Limb (tissue), 2 donors: ENCODE measurements at regions not wholly inside any gene's neighbourhood (a gene's known extent, or its start where the extent isn't known, plus 50 kb on each side); places are given as distances from the start of the nearest gene placed in this dataset.

Experiments
- DNase-seq, 2 donors: peaks; one replicate each; pipeline ENCODE4 v3.0.0-alpha.2; 2016; ENCODE audit errors: extremely low spot score in 2 of 2

GRCh38 chr2:162968306-162968705, 129.7 kb upstream of the KCNH7 start:
- DNase-seq, result no peak

GRCh38 chr2:162967811-162968210, 129.2 kb upstream of the KCNH7 start:
- DNase-seq, result no peak

GRCh38 chr2:162967147-162967546, 128.6 kb upstream of the KCNH7 start:
- no peak for DNase-seq

DNA sequence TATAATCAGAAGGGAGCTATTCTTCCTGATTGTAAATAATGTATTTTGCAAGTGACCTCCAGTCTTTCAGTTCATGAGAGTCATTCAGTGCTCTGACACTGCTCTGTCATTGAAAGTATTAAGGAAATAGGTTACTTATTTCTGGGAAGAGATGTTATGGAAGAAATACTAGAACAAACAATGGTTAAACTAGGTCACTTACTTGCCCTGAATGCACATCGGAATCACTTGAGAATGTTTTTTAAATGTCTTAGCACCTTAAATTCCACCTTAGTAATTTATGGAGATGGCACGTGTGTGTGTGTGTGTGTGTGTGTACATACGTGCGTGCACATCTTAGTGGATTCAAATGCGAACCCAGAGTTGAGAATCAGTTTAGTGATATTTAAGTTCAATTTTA, 126.6 kb upstream of the KCNH7 start:
- DNase-seq, result no peak

DNA sequence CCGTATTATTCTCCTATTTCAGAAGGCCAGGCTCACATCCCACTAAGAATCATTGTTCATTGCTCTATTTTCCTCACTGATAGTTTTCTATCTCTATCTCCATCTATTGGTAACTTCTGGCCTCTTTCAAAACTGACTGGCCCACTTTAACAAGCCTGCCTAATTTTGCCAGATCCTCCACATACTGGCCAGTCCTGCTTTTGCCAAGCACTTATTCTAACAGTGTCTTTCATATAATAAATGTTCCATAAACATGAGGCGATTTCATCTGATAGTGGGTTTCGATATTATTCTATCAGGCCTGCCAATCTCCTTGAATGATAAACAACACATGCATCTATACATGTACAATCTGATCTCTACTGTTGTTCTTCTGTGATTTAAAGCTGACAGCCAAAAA, 125.9 kb upstream of the KCNH7 start:
- no peak for DNase-seq

DNA sequence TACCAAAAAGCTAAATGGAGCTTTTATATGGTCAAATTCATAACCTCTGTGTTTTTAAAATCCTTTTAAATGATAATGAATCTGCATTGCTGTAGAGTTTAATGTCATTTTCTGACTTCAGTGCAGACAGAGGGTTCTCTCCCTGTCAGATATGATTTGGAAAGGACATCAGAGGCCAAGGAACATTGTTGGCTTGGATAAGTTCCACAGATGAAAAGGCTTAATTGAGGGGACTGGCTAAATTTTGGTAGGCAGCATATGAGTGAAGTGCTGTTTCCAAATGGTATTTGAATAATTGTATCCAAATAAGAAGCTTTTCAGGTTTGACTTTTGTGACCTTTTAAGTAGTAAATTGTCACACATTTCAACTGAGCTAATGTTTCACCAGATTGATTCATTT, 124.6 kb upstream of the KCNH7 start:
- no peak for DNase-seq

- DNase-seq, result no peak
These were observed 107.2 kb upstream of the KCNH7 start for GRCh38 chr2:162945785-162946184.

DNA sequence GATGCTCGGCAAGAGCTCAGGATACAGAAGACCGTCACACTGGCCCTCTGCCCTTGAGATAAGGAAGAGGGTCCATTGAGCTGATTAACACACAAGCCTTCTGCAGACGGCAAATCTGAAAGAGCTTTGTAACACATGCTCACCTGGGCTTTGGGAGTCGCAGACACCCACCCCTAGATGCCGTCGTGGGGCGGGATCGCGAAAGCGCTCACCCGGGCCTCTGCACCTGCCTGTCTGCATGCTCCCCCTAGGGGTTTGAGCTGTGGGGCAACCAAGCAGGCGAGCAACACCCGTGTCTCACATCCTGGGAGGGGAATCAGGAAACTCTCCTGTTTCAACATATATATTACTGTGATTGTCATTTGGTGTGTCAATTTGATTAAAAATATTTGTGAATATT, 99.8 kb upstream of the KCNH7 start:
- DNase-seq, result no peak

DNA sequence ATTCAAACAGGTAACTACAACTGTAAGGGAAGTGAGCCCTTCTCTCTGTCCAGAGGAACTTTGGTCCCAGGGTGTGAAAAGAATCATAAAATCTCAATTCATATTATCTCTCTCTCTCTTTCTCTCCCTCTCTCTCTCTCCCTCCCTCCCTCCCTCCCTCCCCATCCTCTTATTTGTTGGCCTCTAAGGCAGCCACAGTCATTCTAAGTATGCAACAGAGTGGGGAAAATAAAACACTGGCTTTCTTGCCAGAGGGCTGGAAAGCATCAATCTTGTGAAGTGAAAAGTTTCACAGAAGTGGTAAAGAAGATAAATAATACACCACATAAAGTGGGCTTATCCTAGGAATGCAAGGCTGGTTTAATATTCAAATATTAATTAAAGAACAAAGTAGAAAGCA, 95.6 kb upstream of the KCNH7 start:
- DNase-seq, result no peak

GRCh38 chr2:162932416-162932815, 93.8 kb upstream of the KCNH7 start:
- no peak for DNase-seq

GRCh38 chr2:162929571-162929970, 91.0 kb upstream of the KCNH7 start:
- no peak for DNase-seq

DNA sequence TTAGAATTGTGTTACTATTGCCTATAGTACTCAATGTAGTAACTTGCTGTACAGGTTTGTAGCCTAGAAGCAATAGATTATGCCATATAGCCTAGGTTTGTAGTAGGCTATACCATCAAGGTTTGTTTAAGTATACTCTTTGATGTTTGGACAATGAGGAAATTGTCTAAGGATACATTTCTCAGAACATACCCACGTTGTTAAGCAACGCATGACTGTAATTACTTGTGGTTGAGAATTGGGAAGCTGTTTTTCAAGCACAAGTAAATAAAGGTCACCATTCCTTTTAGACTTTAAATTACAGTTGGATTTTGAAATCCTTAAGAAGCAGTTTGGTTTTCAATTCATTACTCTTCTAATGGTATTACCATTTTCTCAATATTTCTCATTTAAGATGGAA, 89.8 kb upstream of the KCNH7 start:
- no peak for DNase-seq

DNA sequence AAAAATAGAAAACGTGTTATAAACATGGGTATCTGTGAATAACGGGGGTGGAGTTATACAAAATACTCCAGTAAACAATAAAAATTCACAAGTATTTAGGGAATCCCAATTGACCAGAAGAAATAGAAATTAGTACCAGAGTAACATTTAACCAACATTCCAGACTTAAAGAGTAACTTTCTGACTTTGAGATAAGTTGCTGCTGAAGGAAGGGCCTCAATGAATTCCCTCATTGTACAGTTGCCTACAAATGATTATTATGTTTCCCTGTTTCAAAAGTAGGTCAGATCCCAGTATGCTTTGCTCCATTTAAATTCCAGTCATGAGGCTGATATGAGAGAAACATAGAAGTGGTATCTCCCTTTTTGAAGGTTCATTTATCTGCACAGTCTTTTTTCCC, 88.3 kb upstream of the KCNH7 start:
- no peak for DNase-seq

DNA sequence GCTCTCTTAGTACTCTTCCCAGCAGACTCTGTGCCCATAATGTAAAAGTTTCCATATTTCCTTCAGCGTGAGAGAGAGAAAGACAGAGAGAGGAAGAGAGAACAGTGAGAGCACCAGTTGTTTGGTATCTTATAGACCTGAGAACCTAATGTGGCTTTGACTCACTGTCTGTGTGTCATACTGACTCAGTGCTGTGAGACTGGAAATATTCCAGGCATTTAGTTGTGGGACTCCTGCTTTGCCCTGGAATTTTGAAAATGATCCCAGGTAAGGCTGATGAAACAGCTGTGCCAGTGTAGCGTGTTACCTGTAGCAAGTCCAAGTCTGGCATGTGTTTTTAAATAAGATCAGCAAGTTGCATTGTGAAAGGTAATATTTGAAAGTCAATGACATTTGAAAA, 87.9 kb upstream of the KCNH7 start:
- DNase-seq, result no peak

DNA sequence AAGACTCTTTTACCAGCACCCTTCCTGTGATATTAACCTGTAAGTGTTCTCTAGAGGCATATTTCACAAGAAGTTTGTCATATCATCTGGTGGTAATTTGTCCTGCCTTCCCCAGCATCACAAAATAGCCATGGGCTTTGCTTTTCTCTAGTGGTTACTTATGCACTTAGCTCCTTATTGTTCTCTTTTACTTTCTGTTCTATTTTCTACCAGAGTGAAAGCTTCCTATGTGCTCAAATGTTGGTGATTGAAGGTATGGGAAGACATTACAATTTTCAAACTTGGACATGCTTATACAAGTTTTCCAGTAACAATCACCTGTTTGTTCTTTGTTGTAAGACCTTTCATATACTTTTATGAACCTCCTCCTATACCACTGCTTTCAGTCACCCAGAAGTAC, 87.0 kb upstream of the KCNH7 start:
- no peak for DNase-seq

- no peak for DNase-seq
These were observed 80.5 kb upstream of the KCNH7 start for GRCh38 chr2:162919111-162919510.

DNA sequence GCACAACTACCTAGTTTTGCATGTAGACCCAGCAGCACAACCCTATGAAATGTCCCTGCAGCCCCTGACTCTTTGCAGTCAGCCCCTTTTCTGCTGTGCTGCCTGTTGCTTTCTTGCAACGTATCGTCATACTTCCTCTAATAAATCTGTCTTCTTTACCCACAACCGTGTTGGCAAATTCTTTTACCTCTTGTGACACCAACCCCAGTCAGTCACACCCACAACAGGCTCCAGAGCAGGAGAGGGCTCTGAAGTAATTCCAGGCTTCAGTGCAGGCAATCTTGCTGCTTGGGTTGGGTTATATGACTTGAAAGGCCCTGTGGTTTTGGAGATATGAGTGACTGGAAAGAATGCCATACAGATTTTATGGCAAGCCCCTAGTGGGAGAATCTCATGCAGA, 79.1 kb upstream of the KCNH7 start:
- DNase-seq, result no peak

DNA sequence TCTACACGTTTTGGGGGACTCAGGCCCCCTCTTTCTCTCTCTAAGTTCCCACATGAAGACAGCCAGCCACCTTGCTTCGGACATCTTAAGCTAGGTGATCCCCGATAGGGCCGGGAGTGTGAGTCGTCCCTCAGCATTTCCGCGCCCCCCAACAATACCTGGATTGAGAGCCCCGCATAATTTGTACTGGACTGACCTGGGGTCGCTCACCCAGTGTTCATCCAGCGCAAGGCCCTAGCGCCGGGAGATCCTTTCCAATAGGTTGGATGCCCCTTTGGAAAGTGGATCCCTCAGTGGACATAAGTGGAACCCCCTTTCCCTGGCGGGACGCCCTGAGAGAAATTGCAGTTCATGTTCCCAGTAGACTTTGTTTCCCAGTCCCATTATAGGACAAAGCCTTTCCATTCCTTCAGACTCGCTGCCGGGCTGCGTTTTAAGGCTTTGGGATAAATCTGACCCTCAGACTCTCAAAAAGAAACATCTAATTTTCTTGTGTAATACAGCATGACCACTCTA, 77.8 kb upstream of the KCNH7 start:
- DNase-seq, result no peak

DNA sequence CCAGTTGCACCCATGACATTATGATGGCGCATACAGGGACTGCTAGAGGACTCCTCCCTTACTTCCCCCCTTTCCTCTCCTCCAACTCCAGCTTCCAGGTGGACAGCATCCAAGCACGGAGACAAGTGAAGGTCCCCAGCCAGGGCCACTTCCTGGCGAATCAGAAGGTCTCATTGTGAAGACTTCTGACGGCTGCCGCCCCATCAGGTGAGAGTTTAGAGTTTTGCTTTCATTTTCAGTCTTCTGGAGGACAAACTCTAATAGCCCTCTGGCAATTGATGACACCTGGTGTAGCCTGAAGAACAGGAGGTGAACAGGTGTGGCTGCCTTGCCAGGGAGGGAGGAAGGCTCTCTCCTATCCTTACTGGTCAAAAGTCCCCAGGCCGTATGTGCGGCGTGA, 77.3 kb upstream of the KCNH7 start:
- no peak for DNase-seq

DNA sequence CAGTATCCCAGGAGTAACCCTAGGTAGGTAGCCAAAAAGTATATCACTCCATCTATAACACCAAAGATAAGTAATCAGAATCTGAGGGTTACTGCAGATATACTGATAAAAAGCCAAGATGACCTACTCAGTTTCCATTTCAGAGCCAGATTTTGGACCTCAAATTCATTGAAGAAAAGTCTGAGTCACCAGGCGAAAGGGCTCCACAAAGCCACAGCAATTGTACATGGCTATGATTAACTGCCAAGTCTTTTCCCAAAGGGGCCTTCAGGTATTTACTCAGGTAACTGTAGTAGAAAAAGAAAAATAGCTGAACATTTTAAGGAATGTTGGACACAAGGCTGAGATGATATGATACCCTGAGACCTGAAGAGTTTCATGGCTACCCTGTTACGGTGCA, 75.6 kb upstream of the KCNH7 start:
- DNase-seq, result no peak

DNA sequence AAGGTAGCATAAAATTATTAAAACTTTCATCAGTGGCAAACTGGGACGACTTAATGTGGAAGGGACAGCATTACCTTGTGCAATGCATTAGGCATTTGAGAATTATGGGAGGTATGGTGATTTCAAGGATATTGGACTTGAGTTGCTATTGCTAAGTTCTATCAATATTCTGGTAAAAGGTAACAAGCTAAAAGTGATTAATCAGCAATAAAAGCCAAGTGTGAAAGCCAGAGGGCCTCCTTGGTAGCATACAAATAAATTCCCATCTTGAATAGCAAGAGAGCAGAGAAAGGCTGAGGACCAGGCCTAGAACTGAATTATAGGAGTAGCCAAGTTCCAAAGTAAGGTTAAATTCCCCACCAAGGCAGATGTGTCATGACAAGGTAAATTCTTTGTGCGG, 74.2 kb upstream of the KCNH7 start:
- DNase-seq, result no peak

- no peak for DNase-seq
These were observed 70.0 kb upstream of the KCNH7 start for GRCh38 chr2:162908567-162908966.

DNA sequence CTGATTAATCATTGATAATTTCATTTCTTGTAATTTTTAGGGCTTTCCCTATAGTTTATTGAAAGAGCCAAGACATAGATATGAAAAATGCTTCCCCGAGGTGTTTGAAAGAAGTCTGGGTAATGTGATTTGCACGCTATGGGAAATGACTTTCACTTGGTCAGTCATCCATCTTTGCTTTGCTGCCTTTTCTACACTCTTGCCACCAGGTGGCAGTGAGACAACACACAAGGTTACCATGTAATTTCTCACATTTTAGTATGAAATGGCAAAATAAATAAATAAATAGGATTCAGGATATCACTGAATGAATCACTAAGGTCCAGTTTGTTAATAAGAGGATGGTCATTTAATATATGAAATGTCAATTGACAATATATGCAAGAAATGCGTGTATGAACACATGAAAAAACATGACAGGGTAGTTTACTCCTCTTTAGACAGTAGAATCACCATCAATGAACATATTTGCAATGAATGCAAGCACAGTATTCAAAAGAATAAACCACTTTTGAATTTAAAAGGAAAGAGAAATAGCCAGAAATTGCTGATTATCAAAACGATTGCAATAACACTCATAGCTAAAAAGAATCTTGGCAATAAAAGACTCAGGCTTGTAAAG, 52.2 kb upstream of the KCNH7 start:
- peak in 1 of 2 donors; percentile 45 for DNase-seq

- no peak for DNase-seq
These were observed 50.1 kb upstream of the KCNH7 start for GRCh38 chr2:162888652-162889051.
